ENCODE measurements at regions not wholly inside any gene's neighbourhood (a gene's known extent, or its start where the extent isn't known, plus 50 kb on each side); places are given as distances from the start of the nearest gene placed in this dataset.
A peak's percentile ranks its signal among the peaks of the same experiment; 100 is the strongest.

- no peaks in the 10 kb centered on the region for H3K9me3 ChIP-seq
- no peak overlapping the region for H3K27ac ChIP-seq
- H3K27me3 ChIP-seq = no peaks in the 10 kb centered on the region
- H3K36me3 ChIP-seq = no peaks in the 10 kb centered on the region
- no peak overlapping the region for H3K4me3 ChIP-seq (ENCODE audit: low read depth in 1 of 2, low read length in 1 of 2)
- TF ChIP-seq CTCF (IDR thresholded peaks at IDR 0.05) = no peak
- H3K4me1 ChIP-seq (ENCODE audit: control insufficient read depth in 1 of 2, insufficient read depth in 1 of 2, low read depth in 1 of 2, low read length in 1 of 2) = peaks cover 22 to 24% of the 10 kb centered on the region in 2 experiments
Measured at GRCh38 chr3:187807086-187807862, 62.0 kb upstream of the BCL6 start.

GRCh38 chr3:187808527-187808895 lies 63.2 kb upstream of the BCL6 start:
- H3K36me3 ChIP-seq = no peaks in the 10 kb centered on the region
- no peaks in the 10 kb centered on the region for H3K9me3 ChIP-seq
- peak overlapping the region; percentile 44 for H3K27ac ChIP-seq
- no peak for TF ChIP-seq CTCF (IDR thresholded peaks at IDR 0.05)
- no peak overlapping the region for H3K4me3 ChIP-seq (ENCODE audit: low read depth in 1 of 2, low read length in 1 of 2)
- H3K4me1 ChIP-seq (ENCODE audit: control insufficient read depth in 1 of 2, insufficient read depth in 1 of 2, low read depth in 1 of 2, low read length in 1 of 2) = peaks cover 32 to 36% of the 10 kb centered on the region in 2 experiments
- no peaks in the 10 kb centered on the region for H3K27me3 ChIP-seq

- no peaks in the 10 kb centered on the region for H3K27me3 ChIP-seq
- H3K27ac ChIP-seq = no peak overlapping the region
- no peak for TF ChIP-seq CTCF (IDR thresholded peaks at IDR 0.05)
- H3K4me3 ChIP-seq (ENCODE audit: low read depth in 1 of 2, low read length in 1 of 2) = no peak overlapping the region
- H3K4me1 ChIP-seq (ENCODE audit: control insufficient read depth in 1 of 2, insufficient read depth in 1 of 2, low read depth in 1 of 2, low read length in 1 of 2) = peaks cover 32 to 36% of the 10 kb centered on the region in 2 experiments
- H3K36me3 ChIP-seq = no peaks in the 10 kb centered on the region
- H3K9me3 ChIP-seq = no peaks in the 10 kb centered on the region
Measured at GRCh38 chr3:187809612-187809991, 64.3 kb upstream of the BCL6 start.

GRCh38 chr3:187810021-187810446 lies 64.8 kb upstream of the BCL6 start:
- Histone ChIP-seq H3K27me3 (no peaks in the 10 kb centered on the region), H3K4me1 (ENCODE audit: control insufficient read depth in 1 of 2, insufficient read depth in 1 of 2, low read depth in 1 of 2, low read length in 1 of 2) (peaks cover 32 to 36% of the 10 kb centered on the region in 2 experiments), H3K27ac (peak overlapping the region; percentile 89), H3K36me3 (no peaks in the 10 kb centered on the region), H3K4me3 (ENCODE audit: low read depth in 1 of 2, low read length in 1 of 2) (no peak overlapping the region), H3K9me3 (no peaks in the 10 kb centered on the region)
- no peak for TF ChIP-seq CTCF (IDR thresholded peaks at IDR 0.05)

GRCh38 chr3:187811585-187812250 lies 66.5 kb upstream of the BCL6 start:
- peak overlapping the region; percentile 89 for H3K27ac ChIP-seq
- H3K27me3 ChIP-seq = no peaks in the 10 kb centered on the region
- H3K4me1 ChIP-seq (ENCODE audit: control insufficient read depth in 1 of 2, insufficient read depth in 1 of 2, low read depth in 1 of 2, low read length in 1 of 2) = peaks cover 32 to 36% of the 10 kb centered on the region in 2 experiments
- H3K4me3 ChIP-seq (ENCODE audit: low read depth in 1 of 2, low read length in 1 of 2) = peak overlapping the region in 1 of 2 experiments; percentile 23
- H3K36me3 ChIP-seq = no peaks in the 10 kb centered on the region
- no peaks in the 10 kb centered on the region for H3K9me3 ChIP-seq
- no peak for TF ChIP-seq CTCF (IDR thresholded peaks at IDR 0.05)

Data from neutrophil (primary cell).